Stimulated activated naive CD8-positive, alpha-beta T cell treated with anti-CD3 and anti-CD28 coated beads, Interleukin-15, Interleukin-2, amounts not matched to agents 100 ng/mL and 50 ng/mL, for 24 hours (primary cell): ENCODE measurements at regions not wholly inside any gene's neighbourhood (a gene's known extent, or its start where the extent isn't known, plus 50 kb on each side); places are given as distances from the start of the nearest gene placed in this dataset.
"Not testable (repeated sequence)": the region's sequence is repeated elsewhere in the genome, so short reads cannot be mapped to it uniquely, and the experiment has no call there.

Experiments used
- H3K27ac Mint-ChIP-seq: one replicate; pipeline ENCODE4 v1.8.0; 2021; ENCODE audit warnings: mild to moderate bottlenecking, mixed read lengths
- H3K27me3 Mint-ChIP-seq: one replicate; pipeline ENCODE4 v1.8.0; 2021; ENCODE audit warnings: mixed read lengths
- H3K36me3 Mint-ChIP-seq: one replicate; pipeline ENCODE4 v1.8.0; 2021; ENCODE audit warnings: low read depth, mixed read lengths
- H3K4me1 Mint-ChIP-seq: one replicate; pipeline ENCODE4 v1.8.0; 2021; ENCODE audit warnings: low read depth, mixed read lengths
- H3K4me3 Mint-ChIP-seq: one replicate; pipeline ENCODE4 v1.8.0; 2021; ENCODE audit warnings: mild to moderate bottlenecking, mixed read lengths
- H3K9me3 Mint-ChIP-seq: one replicate; pipeline ENCODE4 v1.8.0; 2021; ENCODE audit warnings: mixed read lengths

DNA sequence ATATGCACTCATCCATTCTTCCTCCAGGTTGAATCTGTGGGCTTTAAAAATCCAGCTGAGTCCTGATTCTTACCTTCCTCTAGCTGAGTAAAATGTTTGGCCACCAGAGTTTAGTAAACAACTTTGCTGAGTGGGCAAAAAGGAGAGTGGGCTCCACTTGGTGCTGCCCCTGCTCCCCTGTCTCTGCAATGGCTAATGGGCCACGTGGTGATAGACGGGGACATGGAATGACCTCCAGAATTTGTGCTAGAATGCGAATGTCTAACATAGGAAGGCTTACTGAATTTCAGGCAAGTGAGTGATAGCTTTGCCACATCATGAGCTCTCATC is 137.3 kb upstream of the CES5A start:
- no peaks in the 10 kb centered on the region for H3K9me3 Mint-ChIP-seq
- H3K27me3 Mint-ChIP-seq, result peaks cover 14% of the 10 kb centered on the region
- H3K4me3 Mint-ChIP-seq, result no peak overlapping the region
- H3K27ac Mint-ChIP-seq, result no peak overlapping the region
- H3K4me1 Mint-ChIP-seq, result no peaks in the 10 kb centered on the region
- no peaks in the 10 kb centered on the region for H3K36me3 Mint-ChIP-seq

DNA sequence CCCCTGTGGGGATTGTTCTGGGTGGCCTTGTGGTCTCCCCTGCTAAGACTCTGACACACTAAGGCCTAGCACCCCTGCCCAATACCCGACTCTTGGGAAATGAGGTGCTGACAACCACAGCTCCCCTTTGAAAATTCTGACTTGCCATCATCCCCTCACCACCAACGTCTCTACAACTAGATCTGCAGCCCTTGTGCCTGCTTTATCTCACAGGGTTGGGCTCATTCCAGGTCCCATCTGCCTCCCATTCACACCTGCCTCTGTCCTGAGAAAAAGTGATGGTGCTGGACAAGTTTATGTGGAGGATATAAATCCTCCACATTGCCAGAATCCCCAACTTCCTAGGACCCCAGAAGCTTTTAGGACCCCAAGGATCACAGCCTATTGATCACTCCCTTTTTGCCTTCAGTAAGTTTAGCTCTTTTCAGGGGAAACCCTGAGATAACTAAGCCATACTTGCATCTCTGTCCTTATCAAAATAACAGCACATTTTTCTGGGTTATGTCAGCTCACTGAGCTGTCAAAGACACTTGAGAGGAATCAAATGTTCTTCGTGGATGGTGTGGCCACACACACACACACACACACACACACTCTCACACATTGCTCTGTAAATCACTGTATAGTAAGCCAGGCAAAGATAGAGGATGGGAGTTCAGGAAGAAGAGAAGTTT is 136.8 kb upstream of the CES5A start:
- Mint-ChIP-seq H3K9me3 (no peaks in the 10 kb centered on the region), H3K27me3 (peaks cover 14% of the 10 kb centered on the region), H3K36me3 (no peaks in the 10 kb centered on the region), H3K4me1 (no peaks in the 10 kb centered on the region), H3K4me3 (no peak overlapping the region), H3K27ac (no peak overlapping the region)

- no peaks in the 10 kb centered on the region for H3K9me3 Mint-ChIP-seq
- H3K27me3 Mint-ChIP-seq, result peaks cover 9% of the 10 kb centered on the region
- no peak overlapping the region for H3K4me3 Mint-ChIP-seq
- H3K27ac Mint-ChIP-seq, result no peak overlapping the region
- no peaks in the 10 kb centered on the region for H3K36me3 Mint-ChIP-seq
- no peaks in the 10 kb centered on the region for H3K4me1 Mint-ChIP-seq
Measured at GRCh38 chr16:56005958-56006357, 130.8 kb upstream of the CES5A start.

DNA sequence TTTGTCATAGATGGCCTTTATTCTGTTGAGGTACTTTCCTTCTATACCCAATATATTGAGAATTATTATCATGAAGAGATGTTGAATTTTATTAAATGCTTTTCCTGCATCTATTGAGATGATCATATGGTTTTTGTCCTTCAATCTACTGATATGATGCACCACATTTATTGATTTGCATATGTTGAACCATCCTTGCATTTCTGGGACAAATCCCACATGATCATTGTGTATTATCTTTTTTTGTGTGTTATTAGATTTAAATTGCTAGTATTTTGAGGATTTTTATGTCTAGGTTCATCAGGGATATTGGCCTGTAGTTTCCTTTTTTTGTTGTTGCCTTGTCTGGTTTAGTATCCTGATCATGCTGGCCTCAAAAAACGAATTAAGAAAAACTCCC is 124.5 kb upstream of the CES5A start:
- Mint-ChIP-seq H3K4me3 (no peak overlapping the region), H3K27me3 (peaks cover 21% of the 10 kb centered on the region)

DNA sequence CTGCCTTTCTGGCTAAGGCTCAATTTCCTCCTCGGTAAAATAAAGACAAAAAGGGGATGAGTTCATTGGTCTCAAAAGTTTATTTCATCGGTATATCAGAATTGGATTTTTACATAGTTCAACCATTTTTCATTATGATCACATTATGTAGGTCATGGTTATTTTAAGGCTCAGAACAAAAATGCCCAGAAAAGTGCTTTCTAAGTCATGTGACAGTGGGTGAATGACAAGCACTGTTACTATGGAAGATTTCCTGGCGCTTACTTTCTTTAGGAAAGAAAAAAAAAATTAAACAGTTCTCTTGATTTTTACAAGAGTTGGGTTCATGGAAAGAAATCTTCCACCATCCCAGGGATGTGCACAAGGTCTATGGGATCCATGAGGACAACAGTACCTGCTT is 117.9 kb upstream of the CES5A start:
- peaks cover 17% of the 10 kb centered on the region for H3K27me3 Mint-ChIP-seq
- H3K27ac Mint-ChIP-seq, result no peak overlapping the region
- H3K9me3 Mint-ChIP-seq, result peaks cover 4% of the 10 kb centered on the region
- H3K4me3 Mint-ChIP-seq, result no peak overlapping the region
- no peaks in the 10 kb centered on the region for H3K4me1 Mint-ChIP-seq
- no peaks in the 10 kb centered on the region for H3K36me3 Mint-ChIP-seq

More for the DNA sequence above, 124.5 kb upstream of the CES5A start:
- H3K9me3 Mint-ChIP-seq, result peaks cover 20% of the 10 kb centered on the region
- H3K4me1 Mint-ChIP-seq, result no peaks in the 10 kb centered on the region
- H3K36me3 Mint-ChIP-seq, result no peaks in the 10 kb centered on the region
- no peak overlapping the region for H3K27ac Mint-ChIP-seq

DNA sequence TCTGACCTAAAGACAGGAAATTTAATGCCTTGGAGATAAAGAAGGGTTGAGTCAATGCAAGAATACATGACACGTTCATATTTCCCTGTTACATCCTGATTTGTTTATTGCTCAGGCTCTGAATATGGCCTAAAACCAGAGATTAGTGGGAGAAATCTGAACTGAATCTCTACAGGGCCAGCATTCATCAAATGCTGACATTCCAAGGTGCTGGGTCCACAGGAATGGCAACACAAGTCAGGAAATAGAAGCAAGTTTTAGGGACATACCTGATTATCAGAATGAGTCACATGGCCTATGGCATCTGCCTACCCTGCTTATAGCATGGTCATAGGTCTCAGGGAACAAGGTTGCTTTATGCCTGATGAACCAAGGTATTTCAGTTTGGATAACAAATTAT is 117.4 kb upstream of the CES5A start:
- H3K27ac Mint-ChIP-seq, result no peak overlapping the region
- peaks cover 13% of the 10 kb centered on the region for H3K27me3 Mint-ChIP-seq
- no peaks in the 10 kb centered on the region for H3K4me1 Mint-ChIP-seq
- H3K4me3 Mint-ChIP-seq, result no peak overlapping the region
- no peaks in the 10 kb centered on the region for H3K9me3 Mint-ChIP-seq
- H3K36me3 Mint-ChIP-seq, result no peaks in the 10 kb centered on the region

DNA sequence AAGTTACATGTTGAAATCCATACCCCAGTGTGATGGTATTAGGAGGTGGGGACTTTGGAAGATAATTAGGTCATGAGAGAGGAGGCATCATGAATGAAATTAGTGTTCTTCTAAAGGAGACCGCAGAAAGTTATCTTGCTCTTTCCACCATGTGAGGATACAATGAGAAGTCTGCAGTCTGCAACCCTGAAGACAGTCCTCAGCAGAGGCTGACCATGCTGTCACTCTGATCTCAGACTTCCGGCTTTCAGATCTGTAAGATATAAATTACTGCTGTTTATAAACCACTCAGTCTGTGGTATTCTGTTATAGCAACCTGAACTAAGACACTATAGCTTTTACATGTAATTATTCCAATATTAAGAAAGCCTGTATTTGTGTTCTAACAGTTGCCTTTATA is 116.7 kb upstream of the CES5A start:
- no peaks in the 10 kb centered on the region for H3K9me3 Mint-ChIP-seq
- no peaks in the 10 kb centered on the region for H3K36me3 Mint-ChIP-seq
- no peak overlapping the region for H3K4me3 Mint-ChIP-seq
- no peak overlapping the region for H3K27ac Mint-ChIP-seq
- peaks cover 16% of the 10 kb centered on the region for H3K27me3 Mint-ChIP-seq
- H3K4me1 Mint-ChIP-seq, result no peaks in the 10 kb centered on the region

DNA sequence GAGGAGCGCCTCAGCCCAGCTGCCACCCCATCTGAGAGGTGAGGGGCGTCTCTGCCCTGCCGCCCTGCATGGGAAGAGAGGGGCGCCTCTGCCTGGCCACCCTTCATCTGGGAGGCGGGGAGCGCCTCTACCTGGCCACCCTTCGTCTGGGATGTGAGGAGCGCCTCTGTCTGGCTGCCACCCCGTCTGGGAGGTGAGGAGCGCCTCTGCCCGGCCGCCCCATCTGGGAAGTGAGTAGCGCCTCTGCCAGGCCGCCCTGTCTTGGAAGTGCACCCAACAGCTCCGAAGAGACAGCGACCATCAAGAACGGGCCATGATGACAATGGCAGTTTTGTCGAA is 114.4 kb upstream of the CES5A start:
- peaks cover 14% of the 10 kb centered on the region for H3K27me3 Mint-ChIP-seq
- no peaks in the 10 kb centered on the region for H3K36me3 Mint-ChIP-seq
- H3K9me3 Mint-ChIP-seq, result no peaks in the 10 kb centered on the region
- no peak overlapping the region for H3K4me3 Mint-ChIP-seq
- H3K27ac Mint-ChIP-seq, result no peak overlapping the region
- no peaks in the 10 kb centered on the region for H3K4me1 Mint-ChIP-seq

DNA sequence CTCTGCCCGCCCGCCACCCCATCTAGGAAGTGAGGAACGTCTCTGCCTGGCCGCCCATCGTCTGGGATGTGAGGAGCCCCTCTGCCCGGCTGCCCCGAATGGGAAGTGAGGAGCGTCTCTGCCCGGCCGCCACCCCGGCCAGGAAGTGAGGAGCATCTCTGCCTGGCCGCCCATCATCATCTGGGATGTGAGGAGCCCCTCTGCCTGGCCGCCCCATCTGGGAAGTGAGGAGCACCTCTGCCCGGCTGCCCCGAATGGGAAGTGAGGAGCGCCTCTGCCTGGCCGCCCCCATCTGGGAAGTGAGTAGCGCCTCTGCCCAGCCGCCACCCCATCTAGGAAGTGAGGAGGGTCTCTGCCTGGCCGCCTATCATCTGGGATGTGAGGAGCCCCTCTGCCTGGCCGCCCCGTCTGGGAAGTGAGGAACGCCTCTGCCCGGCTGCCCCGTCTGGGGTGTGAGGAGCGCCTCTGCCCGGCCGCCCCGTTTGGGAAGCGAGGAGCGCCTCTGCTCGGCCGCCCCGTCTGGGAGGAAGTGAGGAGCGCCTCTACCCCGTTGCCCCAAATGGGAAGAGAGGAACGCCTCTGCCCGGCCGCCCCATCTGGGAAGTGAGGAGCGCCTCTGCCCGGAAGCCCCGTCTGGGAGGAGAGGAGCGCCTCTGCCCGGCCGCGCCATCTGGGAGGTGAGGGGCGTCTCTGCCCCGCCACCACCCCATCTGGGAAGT is 113.8 kb upstream of the CES5A start:
- not testable (repeated sequence) for H3K27ac Mint-ChIP-seq, H3K4me1 Mint-ChIP-seq, H3K4me3 Mint-ChIP-seq, H3K9me3 Mint-ChIP-seq, H3K36me3 Mint-ChIP-seq
- peaks cover 13% of the 10 kb centered on the region for H3K27me3 Mint-ChIP-seq

DNA sequence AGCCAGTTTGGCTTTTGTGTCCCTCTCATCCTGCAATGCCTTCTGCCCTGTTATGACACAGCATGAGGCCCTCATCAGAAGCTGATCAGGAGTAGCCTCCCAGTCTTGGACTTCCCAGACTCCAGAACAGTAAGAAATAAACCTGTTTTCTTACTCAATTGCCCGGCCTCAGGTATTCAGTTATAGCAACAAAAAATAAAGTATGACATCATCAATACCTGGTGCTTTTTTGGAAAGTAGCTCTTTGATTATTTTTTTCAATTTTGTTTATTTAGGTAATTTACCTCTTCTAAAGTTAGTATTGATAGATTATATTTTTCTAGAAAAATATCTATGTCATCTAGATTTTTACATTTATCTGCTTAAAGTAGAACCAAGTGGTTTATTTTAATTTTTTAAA is 112.8 kb upstream of the CES5A start:
- Mint-ChIP-seq H3K36me3 (no peaks in the 10 kb centered on the region), H3K27ac (no peak overlapping the region), H3K27me3 (peaks cover 8% of the 10 kb centered on the region), H3K9me3 (no peaks in the 10 kb centered on the region), H3K4me3 (no peak overlapping the region), H3K4me1 (no peaks in the 10 kb centered on the region)

DNA sequence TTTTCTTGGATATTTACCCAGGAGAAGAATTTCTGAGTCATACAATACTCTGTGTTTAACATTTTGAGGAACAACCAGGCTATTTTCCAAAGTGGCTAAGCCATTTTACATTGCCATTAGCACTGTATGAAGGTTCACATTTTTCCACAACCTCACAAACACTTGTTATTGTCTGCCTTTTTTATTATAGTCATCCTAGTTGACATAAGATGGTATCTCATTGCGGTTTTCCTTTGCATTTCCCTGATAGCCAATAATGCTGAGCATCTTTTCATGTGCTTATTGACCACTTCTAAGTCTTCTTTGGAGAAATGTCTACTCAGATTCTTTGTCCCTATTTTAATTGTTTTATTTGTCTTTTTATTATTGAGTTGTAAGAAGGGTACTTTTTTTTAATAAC is 107.4 kb upstream of the CES5A start:
- Mint-ChIP-seq H3K4me1 (no peaks in the 10 kb centered on the region), H3K27ac (no peak overlapping the region), H3K9me3 (no peaks in the 10 kb centered on the region), H3K36me3 (no peaks in the 10 kb centered on the region), H3K4me3 (no peak overlapping the region), H3K27me3 (peaks cover 13% of the 10 kb centered on the region)

DNA sequence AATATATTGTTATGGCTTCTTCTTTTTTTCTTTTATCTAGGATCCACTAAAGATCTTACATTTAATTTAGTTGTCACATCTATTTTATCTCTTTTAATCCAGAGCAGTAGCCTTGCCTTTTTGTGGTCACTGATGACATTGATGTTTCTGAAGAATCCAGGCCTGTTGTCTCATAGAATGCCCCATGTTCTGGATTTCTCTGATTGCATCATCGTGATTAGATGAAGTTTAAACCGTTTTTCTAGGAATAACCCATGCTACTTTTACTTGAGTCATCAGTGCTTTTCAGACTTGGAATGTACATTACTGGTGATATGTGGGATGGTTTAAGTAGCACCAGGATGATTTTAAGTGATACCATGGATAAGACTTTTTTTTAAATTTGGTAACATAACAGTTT is 106.4 kb upstream of the CES5A start:
- no peaks in the 10 kb centered on the region for H3K9me3 Mint-ChIP-seq
- H3K36me3 Mint-ChIP-seq, result no peaks in the 10 kb centered on the region
- no peak overlapping the region for H3K4me3 Mint-ChIP-seq

DNA sequence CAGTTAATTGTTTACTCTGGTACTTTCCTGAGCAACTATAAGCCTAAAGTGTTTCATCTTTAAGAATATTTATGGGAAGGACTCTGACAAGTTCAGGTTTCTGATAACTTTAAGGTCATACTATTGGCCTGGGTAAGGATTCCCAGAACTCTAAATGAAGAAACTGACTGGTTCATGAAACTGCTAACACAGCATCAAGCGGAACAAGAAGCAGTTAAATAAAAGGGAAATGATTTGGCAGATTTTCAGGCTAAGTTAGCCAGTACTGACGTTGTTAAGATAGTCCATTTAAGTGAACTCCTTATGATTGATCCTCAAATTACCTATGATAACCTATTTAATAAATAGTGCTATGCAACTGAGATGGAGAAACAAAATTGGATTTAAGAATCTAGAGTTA is 101.6 kb upstream of the CES5A start:
- H3K27me3 Mint-ChIP-seq, result peaks cover 25% of the 10 kb centered on the region

More for the DNA sequence above, 106.4 kb upstream of the CES5A start:
- H3K27ac Mint-ChIP-seq, result no peak overlapping the region
- H3K4me1 Mint-ChIP-seq, result no peaks in the 10 kb centered on the region
- H3K27me3 Mint-ChIP-seq, result peaks cover 10% of the 10 kb centered on the region

GRCh38 chr16:55971447-55971846 is 96.3 kb upstream of the CES5A start:
- H3K27ac Mint-ChIP-seq, result no peak overlapping the region
- peaks cover 24% of the 10 kb centered on the region for H3K27me3 Mint-ChIP-seq
- no peaks in the 10 kb centered on the region for H3K9me3 Mint-ChIP-seq
- H3K4me1 Mint-ChIP-seq, result no peaks in the 10 kb centered on the region
- no peak overlapping the region for H3K4me3 Mint-ChIP-seq
- H3K36me3 Mint-ChIP-seq, result no peaks in the 10 kb centered on the region

More for the DNA sequence above, 101.6 kb upstream of the CES5A start:
- Mint-ChIP-seq H3K4me3 (no peak overlapping the region), H3K27ac (no peak overlapping the region), H3K36me3 (no peaks in the 10 kb centered on the region), H3K4me1 (no peaks in the 10 kb centered on the region), H3K9me3 (no peaks in the 10 kb centered on the region)

DNA sequence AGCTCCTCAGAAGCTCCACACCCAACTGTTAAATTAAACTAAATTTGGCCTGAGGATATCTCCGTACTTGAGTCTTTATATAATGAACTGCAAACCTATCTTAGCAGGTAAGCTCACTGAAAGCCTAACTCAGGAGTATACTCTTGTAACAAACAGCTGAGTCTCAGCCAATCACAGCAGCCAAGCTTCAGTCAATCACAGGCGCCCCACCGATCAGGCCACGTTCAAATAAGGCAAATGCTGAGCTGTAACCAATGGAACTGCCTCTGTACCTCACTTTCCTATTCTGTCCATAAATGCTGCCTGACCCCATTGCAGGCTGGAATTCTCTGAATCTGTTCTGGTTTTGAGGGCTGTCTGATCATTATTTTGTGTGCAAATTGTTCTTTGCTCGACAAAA is 93.0 kb upstream of the CES5A start:
- H3K4me1 Mint-ChIP-seq, result no peaks in the 10 kb centered on the region
- H3K4me3 Mint-ChIP-seq, result no peak overlapping the region
- no peaks in the 10 kb centered on the region for H3K36me3 Mint-ChIP-seq
- peaks cover 14% of the 10 kb centered on the region for H3K27me3 Mint-ChIP-seq
- no peak overlapping the region for H3K27ac Mint-ChIP-seq
- no peaks in the 10 kb centered on the region for H3K9me3 Mint-ChIP-seq

DNA sequence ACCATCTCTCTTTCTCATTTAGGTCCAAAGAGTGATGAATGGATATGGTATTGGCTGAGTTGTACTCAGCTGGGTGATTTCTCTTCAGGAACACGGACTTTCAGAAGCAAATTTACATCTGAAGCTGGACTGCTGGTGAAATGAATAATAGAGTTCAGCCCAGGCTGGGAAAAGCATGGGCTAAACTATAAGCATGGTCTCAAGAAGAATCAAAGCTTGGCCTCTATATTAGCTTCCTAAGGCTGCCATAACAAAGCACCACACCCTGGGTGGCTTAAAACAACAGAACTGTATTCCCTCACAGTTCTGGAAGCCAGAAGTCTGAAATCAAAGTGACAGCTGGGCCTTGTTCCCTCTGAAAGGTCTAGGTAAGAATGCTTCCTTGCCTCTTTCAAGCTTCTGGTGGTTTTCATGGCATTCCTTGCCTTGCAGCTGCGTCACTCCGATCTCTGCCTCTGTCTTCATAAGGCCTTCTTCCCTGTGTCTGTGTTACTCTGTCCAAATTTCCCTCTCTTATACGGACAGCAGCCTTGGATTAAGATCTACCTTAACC is 89.8 kb upstream of the CES5A start:
- Mint-ChIP-seq H3K36me3 (no peaks in the 10 kb centered on the region), H3K4me1 (no peaks in the 10 kb centered on the region), H3K27me3 (peaks cover 13% of the 10 kb centered on the region), H3K4me3 (no peak overlapping the region), H3K9me3 (peaks cover 2% of the 10 kb centered on the region), H3K27ac (no peak overlapping the region)
